Neural cell (in vitro differentiated cells): ENCODE measurements at regions not wholly inside any gene's neighbourhood (a gene's known extent, or its start where the extent isn't known, plus 50 kb on each side); places are given as distances from the start of the nearest gene placed in this dataset.

Source experiments
- H2AFZ ChIP-seq: fragments of 200-600, 300-800 bp; sonication (generic), shearing (Covaris generic); 2 replicates; pipeline ENCODE4 v1.6.0; 2014; ENCODE audit warnings: low read depth, mild to moderate bottlenecking, antibody characterized with exemption, low read length, moderate library complexity
- H3F3A ChIP-seq: fragments of 200-600 bp; shearing (Covaris generic); 2 replicates; pipeline ENCODE4 v1.6.1; 2016; ENCODE audit warnings: mild to moderate bottlenecking, moderate library complexity, mixed read lengths, antibody characterized with exemption, low read length; ENCODE audit not compliant: insufficient read depth, poor library complexity, severe bottlenecking
- H3K27ac ChIP-seq: fragments of 200-600, 300-800 bp; sonication (generic), shearing (Covaris generic); 2 replicates; pipeline ENCODE4 v1.5.1; 2014; ENCODE audit warnings: mild to moderate bottlenecking, low read length, moderate library complexity
- H3K27me3 ChIP-seq: fragments of 300-800, 200-600 bp; sonication (generic), shearing (Covaris generic); 2 replicates; pipeline ENCODE4 v1.6.0; 2014; ENCODE audit warnings: mild to moderate bottlenecking, low read depth, low read length, moderate library complexity; ENCODE audit not compliant: insufficient read depth
- H3K36me3 ChIP-seq: fragments of 300-800, 200-600 bp; sonication (generic), shearing (Covaris generic); 2 replicates; pipeline ENCODE4 v1.5.1; 2014; ENCODE audit warnings: mild to moderate bottlenecking, antibody characterized with exemption, low read length, moderate library complexity; ENCODE audit not compliant: insufficient read depth
- H3K4me2 ChIP-seq: fragments of 300-800, 200-600 bp; sonication (generic), shearing (Covaris generic); 2 replicates; pipeline ENCODE4 v1.6.0; 2014; ENCODE audit warnings: mild to moderate bottlenecking, low read length
- H3K4me3 ChIP-seq: fragments of 300-800, 200-600 bp; sonication (generic), shearing (Covaris generic); 2 replicates; pipeline ENCODE4 v1.5.1; 2014; ENCODE audit warnings: mild to moderate bottlenecking, low read length, moderate library complexity
- H3K79me2 ChIP-seq: fragments of 200-600 bp; shearing (Covaris generic); replicated peaks from 2 replicates; pipeline ENCODE4 v1.6.0; 2014; ENCODE audit warnings: mild to moderate bottlenecking, low read length, moderate library complexity; ENCODE audit not compliant: insufficient read depth
- H3K9ac ChIP-seq: fragments of 300-800, 200-600 bp; sonication (generic), shearing (Covaris generic); 2 replicates; pipeline ENCODE4 v1.6.1; 2016; ENCODE audit warnings: mild to moderate bottlenecking, low read length, mixed read lengths
- H3K9me2 ChIP-seq: fragments of 200-600 bp; shearing (Covaris generic); 2 replicates; pipeline ENCODE4 v1.6.1; 2016; ENCODE audit warnings: mild to moderate bottlenecking, low read length, mixed read lengths; ENCODE audit not compliant: insufficient read depth
- H3K9me3 ChIP-seq: fragments of 200-600, 300-800 bp; sonication (generic), shearing (Covaris generic); 2 replicates; pipeline ENCODE4 v1.6.1; 2016; ENCODE audit warnings: mild to moderate bottlenecking, mixed run types, low read length, moderate library complexity, mixed read lengths
- H4K20me1 ChIP-seq: fragments of 200-600 bp; shearing (Covaris generic); 2 replicates; pipeline ENCODE4 v1.6.1; 2016; ENCODE audit warnings: mild to moderate bottlenecking, mixed run types; ENCODE audit not compliant: insufficient read depth
- CTCF ChIP-seq: fragments of 450-650 bp; IDR thresholded peaks from 2 replicates; pipeline ENCODE4 v1.5.1; 2014; ENCODE audit warnings: antibody characterized with exemption, mild to moderate bottlenecking, moderate library complexity; ENCODE audit not compliant: poor library complexity, severe bottlenecking
- EP300 ChIP-seq: fragments of 450-650 bp; conservative IDR thresholded peaks from 2 replicates; pipeline ENCODE4 v1.6.1; 2014; ENCODE audit warnings: antibody characterized with exemption, mild to moderate bottlenecking, moderate library complexity; ENCODE audit not compliant: poor library complexity, severe bottlenecking
- EZH2 ChIP-seq: fragments of 200-600, 300-800 bp; shearing (Covaris generic), sonication (generic); IDR thresholded peaks from 2 replicates; pipeline ENCODE4 v1.6.1; 2014; ENCODE audit warnings: antibody characterized with exemption, low read length, borderline replicate concordance, mild to moderate bottlenecking; ENCODE audit not compliant: insufficient read depth, poor library complexity, severe bottlenecking
- MXI1 ChIP-seq: fragments of 450-650 bp; conservative IDR thresholded peaks from 2 replicates; pipeline ENCODE4 v1.6.1; 2014; ENCODE audit warnings: antibody characterized with exemption, mild to moderate bottlenecking; ENCODE audit not compliant: poor library complexity, severe bottlenecking
- POLR2AphosphoS5 ChIP-seq: IDR thresholded peaks from 2 replicates; pipeline ENCODE4 v1.6.1; 2012
- RAD21 ChIP-seq: fragments of 450-650 bp; conservative IDR thresholded peaks from 2 replicates; pipeline ENCODE4 v1.6.1; 2014; ENCODE audit warnings: antibody characterized with exemption, mild to moderate bottlenecking, moderate library complexity
- REST ChIP-seq: IDR thresholded peaks from 2 replicates; pipeline ENCODE4 v1.6.1; 2012; ENCODE audit warnings: borderline replicate concordance
- SMC3 ChIP-seq: fragments of 450-650 bp; conservative IDR thresholded peaks from 2 replicates; pipeline ENCODE4 v1.6.1; 2014; ENCODE audit warnings: antibody characterized with exemption, mild to moderate bottlenecking, moderate library complexity; ENCODE audit not compliant: poor library complexity
- TAF1 ChIP-seq: IDR thresholded peaks from 2 replicates; pipeline ENCODE4 v1.6.1; 2012; ENCODE audit warnings: low read depth

- Histone ChIP-seq H3K4me2 (no peak overlapping the region), H3K4me3 (no peak overlapping the region), H3K9me3 (no peaks in the 10 kb centered on the region), H3K9me2 (no peaks in the 10 kb centered on the region), H3F3A (no peaks in the 10 kb centered on the region), H3K27ac (no peak overlapping the region), H4K20me1 (no peaks in the 10 kb centered on the region), H3K79me2 (no peaks in the 10 kb centered on the region), H3K9ac (no peak overlapping the region), H2AFZ (no peak overlapping the region), H3K36me3 (no peaks in the 10 kb centered on the region), H3K27me3 (no peaks in the 10 kb centered on the region)
- no peak for TF ChIP-seq REST
- no peak for TF ChIP-seq SMC3
- no peak for TF ChIP-seq POLR2AphosphoS5
- TF ChIP-seq MXI1, result no peak
- TF ChIP-seq RAD21, result no peak
- no peak for TF ChIP-seq CTCF
- no peak for TF ChIP-seq EZH2
- TF ChIP-seq EP300, result no peak
- TF ChIP-seq TAF1, result no peak
Observed at GRCh38 chr20:1793821-1794220, 101.4 kb upstream of the SIRPA start.

GRCh38 chr20:1792274-1792673, 102.9 kb upstream of the SIRPA start:
- Histone ChIP-seq H3K4me2 (no peak overlapping the region), H3K9me2 (no peaks in the 10 kb centered on the region), H4K20me1 (no peaks in the 10 kb centered on the region), H3K27ac (no peak overlapping the region), H3K79me2 (no peaks in the 10 kb centered on the region), H3K36me3 (no peaks in the 10 kb centered on the region), H3K4me3 (no peak overlapping the region), H2AFZ (no peak overlapping the region), H3F3A (no peaks in the 10 kb centered on the region), H3K27me3 (no peaks in the 10 kb centered on the region), H3K9me3 (no peaks in the 10 kb centered on the region), H3K9ac (no peak overlapping the region)
- TF ChIP-seq MXI1 (no peak), EP300 (no peak), SMC3 (no peak), CTCF (no peak), REST (no peak), RAD21 (no peak), EZH2 (no peak), TAF1 (no peak)
